IPS DF 4.7 (cell line): ENCODE measurements at regions not wholly inside any gene's neighbourhood (a gene's known extent, or its start where the extent isn't known, plus 50 kb on each side); places are given as distances from the start of the nearest gene placed in this dataset.

Experiments used
- DNase-seq: peaks from one replicate; pipeline ENCODE4 v3.0.0-alpha.2; 2013; ENCODE audit warnings: low spot score; ENCODE audit errors: extremely low read depth

GRCh38 chr6:103085801-103086200 lies 1692.3 kb downstream of the GRIK2 start:
- no peak for DNase-seq

- no peak for DNase-seq
These were observed 1688.5 kb downstream of the GRIK2 start for GRCh38 chr6:103081876-103082630.

- DNase-seq = no peak
These were observed 1687.6 kb downstream of the GRIK2 start for GRCh38 chr6:103081126-103081525.

GRCh38 chr6:103080497-103080896 lies 1687.0 kb downstream of the GRIK2 start:
- DNase-seq = no peak

- no peak for DNase-seq
These were observed 1686.4 kb downstream of the GRIK2 start for GRCh38 chr6:103079867-103080266.

GRCh38 chr6:103062136-103062535 lies 1668.6 kb downstream of the GRIK2 start:
- no peak for DNase-seq

DNA sequence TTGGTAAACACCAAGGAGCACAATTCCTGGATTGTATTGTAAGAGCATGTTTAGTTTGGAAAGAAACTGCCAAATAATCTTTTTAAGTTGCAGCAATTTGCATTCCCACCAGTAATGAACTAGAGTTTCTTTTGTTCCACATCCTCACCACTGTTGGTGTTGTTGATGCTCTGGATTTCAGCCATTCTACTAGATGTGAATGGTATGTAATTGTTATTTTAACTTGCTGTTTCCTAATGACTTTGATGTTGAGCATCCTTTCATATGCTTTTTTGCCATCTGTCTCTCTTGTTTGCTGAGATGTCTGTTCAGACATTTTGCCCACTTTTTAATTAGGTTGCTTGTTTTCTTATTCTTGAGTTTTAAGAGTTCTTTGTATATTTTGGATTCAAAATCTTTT lies 1654.1 kb downstream of the GRIK2 start:
- DNase-seq = no peak

GRCh38 chr6:103042336-103042735 lies 1648.8 kb downstream of the GRIK2 start:
- DNase-seq = no peak

- no peak for DNase-seq
These were observed 1643.3 kb downstream of the GRIK2 start for GRCh38 chr6:103036846-103037245.

- no peak for DNase-seq
These were observed 1633.9 kb downstream of the GRIK2 start for GRCh38 chr6:103027271-103027931.

DNA sequence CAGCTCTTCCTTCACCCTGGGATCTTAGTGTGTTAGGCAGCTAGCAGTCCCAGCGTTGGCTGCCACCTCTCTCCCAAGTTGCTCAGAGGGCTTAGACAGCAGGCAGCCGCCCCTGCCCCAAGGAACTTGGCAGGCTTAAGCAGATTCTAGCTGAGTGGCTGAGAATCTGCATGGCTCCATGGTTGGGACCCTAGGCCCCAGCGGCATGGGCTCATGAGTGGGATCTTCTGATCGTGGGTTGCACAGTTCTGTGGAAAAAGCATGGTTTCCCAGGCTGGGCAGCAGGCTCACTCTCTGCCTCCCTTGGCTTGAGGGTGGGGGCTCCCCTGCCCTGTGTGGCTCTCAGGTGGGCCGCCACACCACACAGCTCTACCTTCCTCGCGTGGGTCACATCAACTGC lies 1624.9 kb downstream of the GRIK2 start:
- DNase-seq = no peak

DNA sequence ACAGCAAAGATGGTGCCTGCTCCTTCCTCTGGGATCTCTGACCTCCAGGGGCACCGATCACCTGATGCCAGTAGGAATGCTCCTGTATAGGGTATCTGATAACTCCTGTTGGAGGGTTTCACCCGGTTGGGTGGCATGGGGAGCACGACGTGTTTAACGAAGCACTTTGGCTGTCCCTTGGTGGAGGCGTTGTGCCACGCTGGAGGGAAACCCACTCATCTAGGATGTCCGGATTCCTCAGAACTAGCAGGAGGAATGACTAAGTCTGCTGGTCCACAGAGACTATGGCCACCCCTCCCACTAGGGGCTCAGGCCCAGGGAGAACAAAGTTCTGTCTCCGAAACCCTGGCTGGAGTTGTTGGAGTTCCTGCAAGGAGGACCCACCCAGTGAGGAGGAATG lies 1624.4 kb downstream of the GRIK2 start:
- DNase-seq = no peak

DNA sequence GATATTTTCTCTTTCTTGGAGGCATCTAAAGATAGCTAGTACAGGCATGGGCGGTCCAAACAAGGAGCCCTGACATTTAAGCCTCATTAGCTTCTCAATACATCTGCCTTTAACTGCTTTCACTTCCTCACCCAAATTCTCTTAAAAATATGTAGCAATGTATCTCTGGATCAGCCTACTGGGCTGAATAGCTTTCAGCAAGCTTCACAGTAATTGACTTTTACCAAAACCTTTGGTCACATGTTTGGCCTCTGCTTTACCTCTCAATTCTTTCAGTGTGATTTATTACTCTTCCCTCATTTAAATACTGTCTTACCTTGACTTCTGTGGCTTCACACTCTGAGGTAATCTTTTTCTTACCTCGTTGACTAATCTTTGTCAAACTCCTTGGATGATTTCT lies 1618.1 kb downstream of the GRIK2 start:
- no peak for DNase-seq

DNA sequence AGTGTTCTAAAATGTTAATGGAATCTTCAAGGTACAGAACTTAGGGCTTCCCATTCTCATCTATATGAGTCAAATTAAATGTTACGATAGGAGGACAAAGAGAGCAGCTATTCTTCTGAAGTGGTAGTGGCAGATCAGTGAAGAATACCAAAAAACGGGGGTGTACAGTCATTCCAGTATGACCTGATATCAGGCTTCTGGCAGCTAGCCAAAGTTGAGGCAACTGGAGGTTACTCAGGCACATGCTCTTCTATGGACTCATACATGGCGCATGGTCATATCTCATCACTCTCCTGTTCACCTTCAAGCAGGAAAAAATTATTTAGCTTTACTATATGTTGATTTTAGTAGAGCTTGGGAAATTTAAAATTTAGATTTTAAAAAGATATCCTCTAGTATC lies 1608.8 kb downstream of the GRIK2 start:
- DNase-seq = no peak

DNA sequence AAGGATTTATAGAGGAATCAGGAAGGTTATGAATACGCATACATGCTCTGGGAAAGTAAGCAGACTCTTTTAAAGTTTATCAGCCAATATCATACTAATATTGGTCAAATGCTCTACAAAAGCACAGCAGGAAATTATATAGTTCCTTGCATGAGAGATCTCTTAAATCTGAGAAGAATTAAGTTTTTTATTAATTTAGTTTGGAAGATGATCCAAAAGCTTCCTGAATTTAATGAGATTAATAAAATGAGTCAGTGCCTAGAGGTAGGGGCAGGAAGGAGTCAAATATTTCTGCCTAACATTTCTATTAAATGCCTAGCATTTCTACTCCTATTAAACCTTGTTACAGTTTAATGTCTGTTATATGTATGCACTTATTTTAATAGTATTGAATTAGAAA lies 1608.2 kb downstream of the GRIK2 start:
- DNase-seq = no peak

GRCh38 chr6:103000688-103001087 lies 1607.2 kb downstream of the GRIK2 start:
- DNase-seq = no peak

DNA sequence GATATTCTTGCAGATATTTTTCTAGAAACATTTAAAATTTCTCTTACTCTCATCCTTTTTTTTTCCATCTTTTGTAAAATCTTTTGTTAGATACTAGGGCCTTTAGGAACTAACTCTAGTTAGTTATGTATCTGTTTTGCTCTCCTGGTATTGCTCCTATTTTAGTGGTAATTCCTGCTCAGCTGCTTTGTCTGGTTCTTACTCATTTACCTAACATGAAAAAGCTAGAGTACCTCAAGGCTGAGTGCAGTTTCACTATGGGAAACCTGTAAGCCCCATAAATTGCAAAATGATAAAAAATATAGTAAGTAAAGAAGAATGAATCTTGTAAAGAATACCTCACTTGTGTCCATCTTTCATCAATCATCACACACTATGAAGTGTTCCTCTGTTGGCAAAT lies 1602.0 kb downstream of the GRIK2 start:
- no peak for DNase-seq

DNA sequence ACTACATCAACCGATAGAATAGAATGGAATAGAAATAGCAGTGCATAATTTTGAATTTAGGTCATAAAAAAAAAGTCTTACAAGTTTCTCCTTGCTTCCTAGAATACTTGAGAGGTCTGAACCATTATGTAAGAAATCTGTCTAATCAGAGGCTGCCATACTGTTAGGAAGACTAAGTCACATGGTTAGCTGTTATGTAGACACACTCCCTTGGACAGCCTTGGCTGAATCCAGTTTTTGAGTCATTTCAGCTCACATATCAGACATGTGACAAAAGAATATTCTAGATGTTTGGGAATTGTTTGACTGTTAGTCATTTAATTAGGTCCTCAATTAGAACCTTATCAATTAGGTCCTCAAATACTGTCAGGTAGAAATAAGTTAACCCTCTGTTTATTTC lies 1601.4 kb downstream of the GRIK2 start:
- DNase-seq = no peak

GRCh38 chr6:102986086-102986485 lies 1592.6 kb downstream of the GRIK2 start:
- DNase-seq = no peak

DNA sequence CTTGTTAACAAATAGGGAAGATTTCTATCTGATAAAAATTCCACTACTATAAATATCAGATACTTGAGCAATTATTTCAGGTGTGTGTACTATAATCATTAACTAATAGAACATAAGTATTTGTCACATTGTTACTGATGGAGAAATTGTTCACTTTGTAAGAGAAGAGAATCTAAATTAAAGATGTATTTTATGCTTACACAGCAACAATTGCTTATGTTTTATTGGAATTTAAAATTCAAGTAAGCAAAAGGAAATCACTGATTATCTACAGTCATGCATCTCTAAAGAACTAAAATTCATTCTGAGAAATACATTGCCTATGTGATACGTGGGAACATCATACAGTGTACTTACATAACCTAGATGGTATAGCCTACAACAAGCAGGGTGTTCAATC lies 1590.8 kb downstream of the GRIK2 start:
- DNase-seq = no peak

DNA sequence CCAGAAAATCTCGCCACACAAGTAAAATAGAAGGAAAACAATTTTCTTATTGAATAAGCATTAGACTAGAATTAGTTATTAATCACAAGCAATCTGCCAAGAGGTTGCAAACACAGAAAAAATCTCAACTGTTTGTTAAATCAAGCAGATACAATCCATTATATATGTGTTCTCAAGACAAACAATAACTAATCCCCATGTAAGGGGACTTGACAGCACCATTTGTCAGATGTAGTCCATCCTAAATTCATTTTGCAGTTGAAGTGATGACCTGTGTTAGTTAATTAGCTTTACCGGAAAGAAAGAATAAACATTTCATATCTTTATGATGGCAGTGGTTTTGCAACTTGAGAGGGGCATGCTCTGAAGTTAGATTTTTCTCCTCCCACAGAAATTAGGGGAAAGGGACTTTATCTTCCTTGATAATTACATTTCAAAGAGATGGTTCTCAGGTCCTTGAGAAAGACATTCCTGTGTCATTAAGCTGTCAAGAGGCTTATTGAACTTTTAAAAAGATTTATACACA lies 1588.0 kb downstream of the GRIK2 start:
- DNase-seq = no peak

DNA sequence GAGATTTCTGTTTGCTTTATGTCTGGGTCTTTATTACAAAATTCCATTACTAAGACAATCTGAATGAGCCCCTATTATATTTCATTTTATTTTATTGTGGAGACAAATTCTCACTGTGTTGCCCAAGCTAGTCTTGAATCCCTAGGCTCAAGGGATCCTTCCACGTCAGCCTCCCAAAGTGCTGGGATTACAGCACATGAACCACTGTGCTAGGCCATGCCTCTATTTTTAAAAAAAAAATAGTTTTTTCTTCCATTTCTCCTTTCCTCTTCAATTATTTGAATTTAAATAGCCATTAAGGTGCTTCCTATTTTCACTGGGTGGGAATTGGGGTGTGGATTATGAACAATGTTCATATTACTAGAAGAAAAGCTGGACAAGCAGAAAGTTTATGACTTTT lies 1587.4 kb downstream of the GRIK2 start:
- DNase-seq = no peak

GRCh38 chr6:102961902-102962301 lies 1568.4 kb downstream of the GRIK2 start:
- DNase-seq = no peak
